WTC11 (cell line): ENCODE measurements at regions not wholly inside any gene's neighbourhood (a gene's known extent, or its start where the extent isn't known, plus 50 kb on each side); places are given as distances from the start of the nearest gene placed in this dataset.

ENCODE experiments used
- ATAC-seq: fragments of 200-7000 bp; cut with Tn5 transposase; 2 replicates; pipeline ENCODE4 v1.10.0; 2021; ENCODE audit warnings: mild to moderate bottlenecking, moderate library complexity
- CTCF ChIA-PET: fragments of 300-600 bp; sonication (Branson Sonifier 250); formaldehyde crosslinking; loops from one replicate; lab custom pipeline; 2021; ENCODE audit warnings: antibody characterized with exemption; lab: Charles Lee
- POLR2A ChIA-PET: fragments of 350-600 bp; sonication (Branson Sonifier 250); formaldehyde crosslinking; loops from one replicate; lab custom pipeline; 2021; ENCODE audit warnings: antibody characterized with exemption; lab: Charles Lee
- DNase-seq: peaks from one replicate; pipeline ENCODE4 v3.0.0; 2021; ENCODE audit warnings: low spot score
- H3K27ac Mint-ChIP-seq: 2 replicates; pipeline ENCODE4 v1.8.0; 2021; ENCODE audit warnings: mixed read lengths
- H3K27me3 Mint-ChIP-seq: 2 replicates; pipeline ENCODE4 v1.8.0; 2021; ENCODE audit warnings: low read depth, mild to moderate bottlenecking, moderate library complexity, mixed read lengths
- H3K36me3 Mint-ChIP-seq: 2 replicates; pipeline ENCODE4 v1.8.0; 2021; ENCODE audit warnings: mixed read lengths
- H3K4me1 Mint-ChIP-seq: 2 replicates; pipeline ENCODE4 v1.8.0; 2022; ENCODE audit warnings: mixed read lengths
- H3K4me3 Mint-ChIP-seq: 2 replicates; pipeline ENCODE4 v1.8.0; 2021; ENCODE audit warnings: mild to moderate bottlenecking, moderate library complexity, mixed read lengths
- H3K9me3 Mint-ChIP-seq: 2 replicates; pipeline ENCODE4 v1.8.0; 2021; ENCODE audit warnings: mixed read lengths
- CREB1 ChIP-seq: sonication (generic); formaldehyde crosslinking; IDR thresholded peaks from 2 replicates; pipeline ENCODE4 v1.8.0; 2023; ENCODE audit warnings: mild to moderate bottlenecking, missing genetic modification reagents
- ELF4 ChIP-seq: sonication (generic); formaldehyde crosslinking; IDR thresholded peaks from 2 replicates; pipeline ENCODE4 v1.8.1; 2022; ENCODE audit warnings: low read depth, mild to moderate bottlenecking, moderate library complexity, missing genetic modification reagents
- ESRRA ChIP-seq: sonication (generic); formaldehyde crosslinking; IDR thresholded peaks from 2 replicates; pipeline ENCODE4 v1.8.1; 2022; ENCODE audit warnings: mild to moderate bottlenecking, missing genetic modification reagents, borderline replicate concordance
- ETV6 ChIP-seq: sonication (generic); formaldehyde crosslinking; IDR thresholded peaks from 2 replicates; pipeline ENCODE4 v1.8.1; 2022; ENCODE audit warnings: mild to moderate bottlenecking, missing genetic modification reagents
- FOXK1 ChIP-seq: sonication (generic); formaldehyde crosslinking; IDR thresholded peaks from 2 replicates; pipeline ENCODE4 v1.8.0; 2022; ENCODE audit warnings: mild to moderate bottlenecking, moderate library complexity, missing genetic modification reagents
- HMGA2 ChIP-seq: fragments of 250-450 bp; sonication (Bioruptor Pico); IDR thresholded peaks from 2 replicates; pipeline ENCODE4 v1.4.0; 2021; ENCODE audit warnings: mild to moderate bottlenecking, moderate library complexity
- MXD4 ChIP-seq: fragments of 250-450 bp; sonication (Bioruptor Pico); IDR thresholded peaks from 2 replicates; pipeline ENCODE4 v1.8.0; 2021; ENCODE audit warnings: mild to moderate bottlenecking, moderate library complexity, borderline replicate concordance
- NR1H2 ChIP-seq: sonication (generic); formaldehyde crosslinking; IDR thresholded peaks from 2 replicates; pipeline ENCODE4 v1.9.0; 2021; ENCODE audit warnings: mild to moderate bottlenecking, moderate library complexity, missing genetic modification reagents
- SMAD3 ChIP-seq: sonication (generic); formaldehyde crosslinking; IDR thresholded peaks from 2 replicates; pipeline ENCODE4 v1.8.0; 2022; ENCODE audit warnings: missing genetic modification reagents, mild to moderate bottlenecking, borderline replicate concordance
- SMAD4 ChIP-seq: sonication (generic); formaldehyde crosslinking; IDR thresholded peaks from 2 replicates; pipeline ENCODE4 v1.8.0; 2022; ENCODE audit warnings: mild to moderate bottlenecking, missing genetic modification reagents
- SOX15 ChIP-seq: fragments of 250-450 bp; sonication (Bioruptor Pico); IDR thresholded peaks from 2 replicates; pipeline ENCODE4 v1.9.0; 2021; ENCODE audit warnings: mild to moderate bottlenecking
- TEAD4 ChIP-seq: sonication (generic); formaldehyde crosslinking; IDR thresholded peaks from 2 replicates; pipeline ENCODE4 v1.8.0; 2022; ENCODE audit warnings: mild to moderate bottlenecking, missing genetic modification reagents
- ZBTB21 ChIP-seq: sonication (generic); formaldehyde crosslinking; IDR thresholded peaks from 2 replicates; pipeline ENCODE4 v1.8.1; 2023; ENCODE audit warnings: mild to moderate bottlenecking, missing genetic modification reagents, borderline replicate concordance
- ZNF219 ChIP-seq: sonication (generic); formaldehyde crosslinking; IDR thresholded peaks from 2 replicates; pipeline ENCODE4 v1.8.0; 2023; ENCODE audit warnings: missing genetic modification reagents, mild to moderate bottlenecking, borderline replicate concordance
- ZNF317 ChIP-seq: sonication (generic); formaldehyde crosslinking; IDR thresholded peaks from 2 replicates; pipeline ENCODE4 v1.8.1; 2023; ENCODE audit warnings: low read depth, mild to moderate bottlenecking, moderate library complexity, missing genetic modification reagents, borderline replicate concordance
- TF ChIP-seq, protein P1 (sequence below): sonication (generic); formaldehyde crosslinking; IDR thresholded peaks from 2 replicates; pipeline ENCODE4 v1.8.1; 2023; ENCODE audit warnings: mild to moderate bottlenecking, missing genetic modification reagents
- TF ChIP-seq, protein P2 (sequence below): sonication (generic); formaldehyde crosslinking; IDR thresholded peaks from 2 replicates; pipeline ENCODE4 v1.8.0; 2022; ENCODE audit warnings: mild to moderate bottlenecking, missing genetic modification reagents
- TF ChIP-seq, protein P3 (sequence below): sonication (generic); formaldehyde crosslinking; IDR thresholded peaks from 2 replicates; pipeline ENCODE4 v1.8.1; 2022; ENCODE audit warnings: missing genetic modification reagents, borderline replicate concordance
- TF ChIP-seq, protein P4 (sequence below): fragments of 250-450 bp; sonication (Bioruptor Pico); IDR thresholded peaks from 2 replicates; pipeline ENCODE4 v1.9.0; 2021; ENCODE audit warnings: moderate library complexity, mild to moderate bottlenecking, inconsistent platforms, borderline replicate concordance
- TF ChIP-seq, protein P5 (sequence below): sonication (generic); formaldehyde crosslinking; IDR thresholded peaks from 2 replicates; pipeline ENCODE4 v1.8.1; 2022; ENCODE audit warnings: mild to moderate bottlenecking, moderate library complexity, missing genetic modification reagents

DNA sequence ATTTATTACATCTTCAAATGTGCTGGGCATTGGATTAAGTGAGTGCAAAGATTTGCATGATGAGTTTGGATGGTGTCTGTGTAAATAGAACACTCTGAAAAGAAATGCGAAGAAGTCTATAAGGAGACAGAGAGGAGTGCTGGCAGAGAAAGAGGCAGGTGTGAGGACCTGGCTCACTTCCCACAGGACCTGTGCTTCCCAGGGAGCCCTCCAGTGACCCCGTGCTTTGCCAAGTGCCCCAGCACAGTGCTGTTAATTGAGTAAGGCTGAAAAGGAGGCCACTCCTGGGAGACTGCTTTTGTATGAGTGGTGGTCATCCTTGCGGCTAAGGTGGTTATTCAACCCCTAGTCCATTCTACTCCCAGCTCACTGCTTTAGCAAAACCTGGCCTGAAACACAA lies 230.8 kb downstream of the OSR1 start:
- Mint-ChIP-seq H3K4me1 (no peaks in the 10 kb centered on the region), H3K9me3 (peaks cover 3% of the 10 kb centered on the region), H3K27ac (no peak overlapping the region), H3K36me3 (no peaks in the 10 kb centered on the region; the same call in 1 of the 2 replicates), H3K27me3 (no peaks in the 10 kb centered on the region), H3K4me3 (no peak overlapping the region)
- no peak for TF ChIP-seq TEAD4
- TF ChIP-seq HMGA2 (CRISPR knock-in tag) = no peak
- TF ChIP-seq, protein P1, sequence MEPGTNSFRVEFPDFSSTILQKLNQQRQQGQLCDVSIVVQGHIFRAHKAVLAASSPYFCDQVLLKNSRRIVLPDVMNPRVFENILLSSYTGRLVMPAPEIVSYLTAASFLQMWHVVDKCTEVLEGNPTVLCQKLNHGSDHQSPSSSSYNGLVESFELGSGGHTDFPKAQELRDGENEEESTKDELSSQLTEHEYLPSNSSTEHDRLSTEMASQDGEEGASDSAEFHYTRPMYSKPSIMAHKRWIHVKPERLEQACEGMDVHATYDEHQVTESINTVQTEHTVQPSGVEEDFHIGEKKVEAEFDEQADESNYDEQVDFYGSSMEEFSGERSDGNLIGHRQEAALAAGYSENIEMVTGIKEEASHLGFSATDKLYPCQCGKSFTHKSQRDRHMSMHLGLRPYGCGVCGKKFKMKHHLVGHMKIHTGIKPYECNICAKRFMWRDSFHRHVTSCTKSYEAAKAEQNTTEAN = no peak
- no peak for ATAC-seq
- POLR2A ChIA-PET = no interaction called here
- CTCF ChIA-PET = no interaction called here
- no peak for DNase-seq

DNA sequence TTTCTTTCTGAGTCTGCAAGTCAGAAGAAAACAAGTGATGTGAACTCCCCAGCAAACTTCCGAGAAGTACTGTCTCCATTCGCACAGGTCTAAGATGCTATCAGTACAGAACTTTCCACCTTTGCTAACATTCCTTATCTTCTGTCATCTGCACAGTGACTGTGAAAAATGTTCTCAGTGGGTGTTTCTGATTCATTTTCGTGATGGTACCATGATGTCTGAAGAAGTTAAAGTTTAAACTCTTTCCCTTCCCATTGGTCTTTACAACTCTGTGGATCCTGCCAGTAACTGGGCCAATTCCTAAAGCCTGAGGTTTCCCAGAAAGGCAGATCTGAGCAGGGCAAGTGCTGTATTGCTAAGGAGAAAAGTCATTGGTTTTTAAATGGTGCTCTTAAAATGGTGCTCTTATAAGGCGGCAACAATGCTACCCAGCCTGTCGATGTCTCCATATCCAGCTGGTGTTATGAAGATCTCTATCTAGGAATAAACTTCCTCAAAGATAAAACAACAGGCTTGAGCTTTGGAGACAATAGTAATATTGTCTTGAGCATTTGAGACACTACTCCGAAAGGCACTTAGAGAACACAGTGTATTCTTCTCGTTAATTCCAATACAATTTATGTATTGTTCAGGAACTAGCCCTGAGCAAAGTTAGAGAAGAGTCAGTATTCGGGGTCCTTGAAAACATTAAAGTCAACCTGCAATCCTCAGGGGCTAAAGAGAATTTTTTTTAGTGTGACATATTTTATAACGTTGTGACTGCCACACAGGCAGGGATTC lies 232.3 kb downstream of the OSR1 start:
- Mint-ChIP-seq H3K9me3 (peaks cover 3% of the 10 kb centered on the region), H3K27ac (no peak overlapping the region), H3K4me1 (no peaks in the 10 kb centered on the region), H3K27me3 (no peaks in the 10 kb centered on the region), H3K36me3 (no peaks in the 10 kb centered on the region; the same call in 1 of the 2 replicates), H3K4me3 (no peak overlapping the region)
- ChIA-PET CTCF (no interaction called here), POLR2A (no interaction called here)
- DNase-seq (no peak), ATAC-seq (no peak)
- TF ChIP-seq SMAD3 (CRISPR knock-in tag) (no peak), SMAD4 (CRISPR knock-in tag) (no peak), ESRRA (CRISPR knock-in tag) (no peak), ZBTB21 (CRISPR knock-in tag) (no peak), MXD4 (CRISPR knock-in tag) (no peak), NR1H2 (CRISPR knock-in tag) (no peak), ELF4 (no peak), SOX15 (CRISPR knock-in tag) (no peak)
- TF ChIP-seq, protein P2, sequence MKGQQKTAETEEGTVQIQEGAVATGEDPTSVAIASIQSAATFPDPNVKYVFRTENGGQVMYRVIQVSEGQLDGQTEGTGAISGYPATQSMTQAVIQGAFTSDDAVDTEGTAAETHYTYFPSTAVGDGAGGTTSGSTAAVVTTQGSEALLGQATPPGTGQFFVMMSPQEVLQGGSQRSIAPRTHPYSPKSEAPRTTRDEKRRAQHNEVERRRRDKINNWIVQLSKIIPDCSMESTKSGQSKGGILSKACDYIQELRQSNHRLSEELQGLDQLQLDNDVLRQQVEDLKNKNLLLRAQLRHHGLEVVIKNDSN (CRISPR knock-in tag) = no peak

DNA sequence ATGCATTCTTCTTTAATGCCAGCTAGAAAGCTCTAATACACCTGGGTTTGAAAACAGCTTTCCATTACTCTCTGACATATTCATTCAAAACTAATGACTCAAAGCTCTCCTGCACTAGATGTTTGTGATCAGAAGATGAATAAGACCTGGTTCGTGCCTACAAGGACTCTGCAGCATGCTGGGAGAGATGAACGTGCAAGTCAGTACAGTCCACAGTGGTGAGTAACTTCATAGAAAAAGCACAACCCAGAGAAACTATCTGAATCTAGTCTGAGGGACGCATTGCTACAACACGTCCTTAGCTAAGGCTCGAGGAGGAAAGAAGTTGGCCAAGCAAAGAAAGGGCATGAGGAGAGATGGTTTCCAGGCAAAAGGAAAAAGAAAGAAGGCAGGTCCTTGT lies 234.3 kb downstream of the OSR1 start:
- no peak for DNase-seq
- no peak for ATAC-seq

More for the DNA sequence above, 234.3 kb downstream of the OSR1 start:
- H3K27ac Mint-ChIP-seq = no peak overlapping the region
- no peaks in the 10 kb centered on the region; the same call in 1 of the 2 replicates for H3K36me3 Mint-ChIP-seq
- no peak overlapping the region for H3K4me3 Mint-ChIP-seq
- ChIA-PET CTCF (no interaction called here), POLR2A (no interaction called here)
- H3K9me3 Mint-ChIP-seq = peaks cover 3% of the 10 kb centered on the region
- no peaks in the 10 kb centered on the region for H3K27me3 Mint-ChIP-seq
- no peaks in the 10 kb centered on the region for H3K4me1 Mint-ChIP-seq
- TF ChIP-seq ZNF317 (CRISPR knock-in tag) (no peak), ZNF219 (CRISPR knock-in tag) (no peak), CREB1 (no peak), FOXK1 (CRISPR knock-in tag) (no peak), ETV6 (no peak)
- TF ChIP-seq, protein P3, sequence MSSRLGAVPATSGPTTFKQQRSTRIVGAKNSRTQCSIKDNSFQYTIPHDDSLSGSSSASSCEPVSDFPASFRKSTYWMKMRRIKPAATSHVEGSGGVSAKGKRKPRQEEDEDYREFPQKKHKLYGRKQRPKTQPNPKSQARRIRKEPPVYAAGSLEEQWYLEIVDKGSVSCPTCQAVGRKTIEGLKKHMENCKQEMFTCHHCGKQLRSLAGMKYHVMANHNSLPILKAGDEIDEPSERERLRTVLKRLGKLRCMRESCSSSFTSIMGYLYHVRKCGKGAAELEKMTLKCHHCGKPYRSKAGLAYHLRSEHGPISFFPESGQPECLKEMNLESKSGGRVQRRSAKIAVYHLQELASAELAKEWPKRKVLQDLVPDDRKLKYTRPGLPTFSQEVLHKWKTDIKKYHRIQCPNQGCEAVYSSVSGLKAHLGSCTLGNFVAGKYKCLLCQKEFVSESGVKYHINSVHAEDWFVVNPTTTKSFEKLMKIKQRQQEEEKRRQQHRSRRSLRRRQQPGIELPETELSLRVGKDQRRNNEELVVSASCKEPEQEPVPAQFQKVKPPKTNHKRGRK = no peak
- TF ChIP-seq, protein P4, sequence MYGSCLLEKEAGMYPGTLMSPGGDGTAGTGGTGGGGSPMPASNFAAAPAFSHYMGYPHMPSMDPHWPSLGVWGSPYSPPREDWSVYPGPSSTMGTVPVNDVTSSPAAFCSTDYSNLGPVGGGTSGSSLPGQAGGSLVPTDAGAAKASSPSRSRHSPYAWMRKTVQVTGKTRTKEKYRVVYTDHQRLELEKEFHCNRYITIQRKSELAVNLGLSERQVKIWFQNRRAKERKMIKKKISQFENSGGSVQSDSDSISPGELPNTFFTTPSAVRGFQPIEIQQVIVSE (CRISPR knock-in tag) = no peak
- TF ChIP-seq, protein P5, sequence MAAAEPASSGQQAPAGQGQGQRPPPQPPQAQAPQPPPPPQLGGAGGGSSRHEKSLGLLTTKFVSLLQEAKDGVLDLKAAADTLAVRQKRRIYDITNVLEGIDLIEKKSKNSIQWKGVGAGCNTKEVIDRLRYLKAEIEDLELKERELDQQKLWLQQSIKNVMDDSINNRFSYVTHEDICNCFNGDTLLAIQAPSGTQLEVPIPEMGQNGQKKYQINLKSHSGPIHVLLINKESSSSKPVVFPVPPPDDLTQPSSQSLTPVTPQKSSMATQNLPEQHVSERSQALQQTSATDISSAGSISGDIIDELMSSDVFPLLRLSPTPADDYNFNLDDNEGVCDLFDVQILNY (CRISPR knock-in tag) = no peak
